HL-60 (cell line): ENCODE measurements at regions not wholly inside any gene's neighbourhood (a gene's known extent, or its start where the extent isn't known, plus 50 kb on each side); places are given as distances from the start of the nearest gene placed in this dataset.

Source experiments
- CTCF ChIP-seq: IDR thresholded peaks from one replicate; pipeline ENCODE4 v1.5.1; 2011; ENCODE audit warnings: low read length, control low read depth, inconsistent platforms; ENCODE audit not compliant: insufficient read depth
- GABPA ChIP-seq: IDR thresholded peaks from 2 replicates; pipeline ENCODE4 v1.6.1; 2012; ENCODE audit warnings: low read depth
- POLR2AphosphoS5 ChIP-seq: IDR thresholded peaks from 2 replicates; pipeline ENCODE4 v1.6.1; 2012; ENCODE audit warnings: low read depth
- REST ChIP-seq: IDR thresholded peaks from 2 replicates; pipeline ENCODE4 v1.6.1; 2012; ENCODE audit warnings: low read depth; ENCODE audit not compliant: insufficient replicate concordance
- SPI1 ChIP-seq: IDR thresholded peaks from 2 replicates; pipeline ENCODE4 v1.6.1; 2012; ENCODE audit warnings: low read depth, mild to moderate bottlenecking, borderline replicate concordance

- TF ChIP-seq CTCF (no peak), POLR2AphosphoS5 (no peak), REST (no peak), GABPA (no peak), SPI1 (no peak)
Observed at GRCh38 chr6:170106906-170107525, 183.9 kb downstream of the DLL1 start.
